H9 (cell line): ENCODE measurements at regions not wholly inside any gene's neighbourhood (a gene's known extent, or its start where the extent isn't known, plus 50 kb on each side); places are given as distances from the start of the nearest gene placed in this dataset.

Experiments used
- DNase-seq: peaks from one replicate; pipeline ENCODE4 v3.0.0-alpha.2; 2017
- H2AFZ ChIP-seq: one replicate; pipeline ENCODE4 v1.6.1; 2013; ENCODE audit warnings: mild to moderate bottlenecking, low read length, control low read depth, moderate library complexity
- H2AK5ac ChIP-seq: 2 replicates; pipeline ENCODE4 v1.6.1; 2013; ENCODE audit warnings: low read length, control low read depth, mixed read lengths; ENCODE audit not compliant: insufficient read length
- H2BK120ac ChIP-seq: one replicate; pipeline ENCODE4 v1.6.1; 2013; ENCODE audit warnings: low read depth, mild to moderate bottlenecking, low read length, control low read depth, inconsistent platforms; ENCODE audit not compliant: poor library complexity, severe bottlenecking
- H2BK12ac ChIP-seq: 2 replicates; pipeline ENCODE4 v1.6.1; 2013; ENCODE audit warnings: low read length, control low read depth, mixed read lengths, low read depth; ENCODE audit not compliant: insufficient read length
- H2BK15ac ChIP-seq: 2 replicates; pipeline ENCODE4 v1.6.1; 2013; ENCODE audit warnings: low read depth, low read length, control low read depth
- H2BK20ac ChIP-seq: one replicate; pipeline ENCODE4 v1.6.1; 2013; ENCODE audit warnings: low read depth, mild to moderate bottlenecking, low read length, control low read depth, inconsistent platforms; ENCODE audit not compliant: poor library complexity, severe bottlenecking
- H2BK5ac ChIP-seq: 2 replicates; pipeline ENCODE4 v1.6.1; 2013; ENCODE audit warnings: low read length, control low read depth, mixed read lengths; ENCODE audit not compliant: insufficient read length
- H3K14ac ChIP-seq: 2 replicates; pipeline ENCODE4 v1.6.1; 2013; ENCODE audit warnings: low read length, control low read depth; ENCODE audit not compliant: insufficient read depth
- H3K18ac ChIP-seq: 2 replicates; pipeline ENCODE4 v1.6.1; 2013; ENCODE audit warnings: low read depth, mild to moderate bottlenecking, mixed read lengths, low read length, control low read depth; ENCODE audit not compliant: insufficient read length
- H3K23ac ChIP-seq: 2 replicates; pipeline ENCODE4 v1.6.1; 2013; ENCODE audit warnings: low read length, control low read depth, mixed read lengths, low read depth; ENCODE audit not compliant: insufficient read length
- H3K23me2 ChIP-seq: 2 replicates; pipeline ENCODE4 v1.6.1; 2013; ENCODE audit warnings: low read depth, mild to moderate bottlenecking, mixed read lengths, low read length, control low read depth; ENCODE audit not compliant: insufficient read length, poor library complexity, severe bottlenecking
- H3K27ac ChIP-seq: 2 replicates; pipeline ENCODE4 v1.5.1; 2013; ENCODE audit warnings: low read length, control low read depth, mixed read lengths, low read depth; ENCODE audit not compliant: insufficient read length
- H3K27me3 ChIP-seq: 2 replicates; pipeline ENCODE4 v1.6.1; 2013; ENCODE audit warnings: low read length, control low read depth, inconsistent platforms; ENCODE audit not compliant: insufficient read depth
- H3K4ac ChIP-seq: 2 replicates; pipeline ENCODE4 v1.6.1; 2013; ENCODE audit warnings: low read depth, mild to moderate bottlenecking, control low read depth, inconsistent platforms, low read length, moderate library complexity
- H3K4me1 ChIP-seq: 2 replicates; pipeline ENCODE4 v1.6.1; 2013; ENCODE audit warnings: low read length, control low read depth, inconsistent platforms; ENCODE audit not compliant: insufficient read depth
- H3K4me2 ChIP-seq: 2 replicates; pipeline ENCODE4 v1.6.1; 2013; ENCODE audit warnings: low read length, control low read depth, mixed read lengths; ENCODE audit not compliant: insufficient read length, insufficient read depth
- H3K56ac ChIP-seq: 2 replicates; pipeline ENCODE4 v1.6.1; 2013; ENCODE audit warnings: low read depth, mild to moderate bottlenecking, mixed read lengths, low read length, control low read depth; ENCODE audit not compliant: insufficient read length
- H3K79me1 ChIP-seq: 2 replicates; pipeline ENCODE4 v1.6.1; 2013; ENCODE audit warnings: low read depth, mild to moderate bottlenecking, moderate library complexity, low read length, control low read depth, inconsistent platforms; ENCODE audit not compliant: insufficient read depth, poor library complexity, severe bottlenecking
- H3K79me2 ChIP-seq: 2 replicates; pipeline ENCODE4 v1.6.1; 2013; ENCODE audit warnings: low read length, control low read depth, inconsistent platforms; ENCODE audit not compliant: insufficient read depth
- H3K9ac ChIP-seq: 2 replicates; pipeline ENCODE4 v1.6.1; 2013; ENCODE audit warnings: low read length, control low read depth, mixed read lengths; ENCODE audit not compliant: insufficient read length; ENCODE audit errors: extremely low read depth
- H3K9me3 ChIP-seq: one replicate; pipeline ENCODE4 v1.6.1; 2013; ENCODE audit warnings: low read depth, low read length, inconsistent platforms; ENCODE audit not compliant: control insufficient read depth
- H3T11ph ChIP-seq: one replicate; pipeline ENCODE4 v1.6.1; 2013; ENCODE audit warnings: mild to moderate bottlenecking, low read length, control low read depth, inconsistent platforms
- H4K20me1 ChIP-seq: one replicate; pipeline ENCODE4 v1.6.1; 2013; ENCODE audit not compliant: control insufficient read depth, insufficient read length, insufficient read depth
- H4K5ac ChIP-seq: 2 replicates; pipeline ENCODE4 v1.6.1; 2013; ENCODE audit warnings: low read depth, mild to moderate bottlenecking, mixed read lengths, low read length, control low read depth; ENCODE audit not compliant: insufficient read length
- H4K8ac ChIP-seq: replicated peaks from 2 replicates; pipeline ENCODE4 v1.6.1; 2013; ENCODE audit warnings: low read length, control low read depth, mixed read lengths, low read depth; ENCODE audit not compliant: insufficient read length
- H4K91ac ChIP-seq: 2 replicates; pipeline ENCODE4 v1.6.1; 2013; ENCODE audit warnings: low read depth, mild to moderate bottlenecking, moderate library complexity, mixed read lengths, low read length, control low read depth; ENCODE audit not compliant: insufficient read length
- H3K27ac Mint-ChIP-seq, 3 experiments: 2 replicates in 2 of 3; 3 replicates in 1 of 3; pipeline ENCODE4 v1.8.0; 2020 to 2021; ENCODE audit warnings: mixed read lengths in 3 of 3, mild to moderate bottlenecking in 1 of 3, moderate library complexity in 1 of 3
- H3K27me3 Mint-ChIP-seq: 2 replicates; pipeline ENCODE4 v1.8.0; 2021; ENCODE audit warnings: low read depth, mild to moderate bottlenecking, moderate library complexity, mixed read lengths
- H3K36me3 Mint-ChIP-seq, 3 experiments: 2 replicates in 2 of 3; 3 replicates in 1 of 3; pipeline ENCODE4 v1.8.0; 2020 to 2021; ENCODE audit warnings: low read depth in 3 of 3, mixed read lengths in 3 of 3; ENCODE audit not compliant: insufficient read depth in 1 of 3
- H3K4me1 Mint-ChIP-seq, 2 experiments: 2 replicates each; pipeline ENCODE4 v1.8.0; 2020; ENCODE audit warnings: mixed read lengths in 2 of 2
- H3K4me3 Mint-ChIP-seq, 2 experiments: 2 replicates in 1 of 2; 3 replicates in 1 of 2; pipeline ENCODE4 v1.8.0; 2020 to 2021; ENCODE audit warnings: mild to moderate bottlenecking in 2 of 2, mixed read lengths in 2 of 2, moderate library complexity in 1 of 2
- H3K9me3 Mint-ChIP-seq, 2 experiments: 2 replicates in 1 of 2; 3 replicates in 1 of 2; pipeline ENCODE4 v1.8.0; 2020; ENCODE audit warnings: mild to moderate bottlenecking in 2 of 2, mixed read lengths in 2 of 2, moderate library complexity in 1 of 2
- CTCF ChIP-seq: fragments of 200-600 bp; sonication (generic); conservative IDR thresholded peaks from 3 replicates; pipeline ENCODE4 v1.8.0; 2021; ENCODE audit warnings: antibody characterized with exemption, mild to moderate bottlenecking
- WGBS: extraction: QIAGEN DNeasy Blood & Tissue Kit; methylation state at CpG from one replicate; pipeline ENCODE4 v1.1.7; 2013; ENCODE audit warnings: missing lambda C conversion rate, low lambda C conversion rate, mixed read lengths; ENCODE audit not compliant: insufficient read length; ENCODE audit errors: extremely low coverage; 5-methylcytosine and 5-hydroxymethylcytosine counted together

- Histone ChIP-seq H3K14ac (no peak overlapping the region), H3K18ac (no peak overlapping the region), H3K9me3 (no peaks in the 10 kb centered on the region), H4K5ac (no peak overlapping the region), H2BK120ac (no peak overlapping the region), H2AFZ (no peak overlapping the region), H3K4me1 (no peaks in the 10 kb centered on the region), H3K9ac (no peak overlapping the region), H4K20me1 (no peaks in the 10 kb centered on the region), H3K79me2 (no peaks in the 10 kb centered on the region), H4K91ac (no peak overlapping the region), H3K27me3 (no peaks in the 10 kb centered on the region), H3K4me2 (no peak overlapping the region), H3K23me2 (no peaks in the 10 kb centered on the region), H3K79me1 (no peaks in the 10 kb centered on the region), H3T11ph (no peak overlapping the region), H2AK5ac (no peak overlapping the region), H4K8ac (no peak overlapping the region), H2BK12ac (no peak overlapping the region), H2BK20ac (no peak overlapping the region), H2BK5ac (no peak overlapping the region), H3K56ac (no peak overlapping the region), H3K23ac (no peak overlapping the region), H3K4ac (no peak overlapping the region), H3K27ac (no peak overlapping the region), H2BK15ac (no peak overlapping the region)
- Mint-ChIP-seq H3K36me3 (no peaks in the 10 kb centered on the region; a peak in 1 of 7 replicates), H3K27me3 (no peaks in the 10 kb centered on the region), H3K4me1 (peaks cover 0 to 5% of the 10 kb centered on the region in 2 experiments; a peak in 1 of 4 replicates), H3K27ac (no peak overlapping the region), H3K4me3 (no peak overlapping the region), H3K9me3 (peaks cover 0 to 3% of the 10 kb centered on the region in 2 experiments; a peak in 1 of 5 replicates)
- TF ChIP-seq CTCF, result no peak
- DNase-seq, result no peak
- no CpG with 5 or more reads among the region's 11 CpGs for WGBS
Observed at GRCh38 chr7:25777969-25778708, 373.9 kb upstream of the NFE2L3 start.
